ENCODE measurements at regions not wholly inside any gene's neighbourhood (a gene's known extent, or its start where the extent isn't known, plus 50 kb on each side); places are given as distances from the start of the nearest gene placed in this dataset.
A peak's percentile ranks its signal among the peaks of the same experiment; 100 is the strongest.

DNA sequence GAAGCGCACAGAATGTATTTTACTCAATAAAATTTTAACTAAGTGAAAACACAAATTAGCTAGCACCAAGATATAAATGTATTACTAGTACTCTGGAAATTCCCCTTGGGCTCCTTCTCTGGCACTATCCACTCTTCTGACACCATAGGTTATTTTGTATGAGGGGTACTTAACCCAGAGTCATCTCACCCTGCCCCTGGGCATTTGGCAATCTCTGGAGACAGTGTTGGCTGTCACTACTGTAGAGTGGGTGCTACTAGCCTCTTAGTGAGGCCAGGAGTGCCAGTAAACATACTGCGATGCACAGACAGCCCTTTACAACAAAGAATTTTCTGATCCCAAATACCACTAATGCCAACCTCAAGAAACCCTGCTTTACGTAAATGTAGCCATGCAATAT, 246.3 kb upstream of the KBTBD8 start:
- no peak for DNase-seq

- DNase-seq: no peak
Measured at GRCh38 chr3:66753670-66754069, 244.4 kb upstream of the KBTBD8 start.

GRCh38 chr3:66754613-66755012, 243.5 kb upstream of the KBTBD8 start:
- no peak for DNase-seq

- DNase-seq: no peak
Measured at GRCh38 chr3:66755924-66756323, 242.2 kb upstream of the KBTBD8 start.

DNA sequence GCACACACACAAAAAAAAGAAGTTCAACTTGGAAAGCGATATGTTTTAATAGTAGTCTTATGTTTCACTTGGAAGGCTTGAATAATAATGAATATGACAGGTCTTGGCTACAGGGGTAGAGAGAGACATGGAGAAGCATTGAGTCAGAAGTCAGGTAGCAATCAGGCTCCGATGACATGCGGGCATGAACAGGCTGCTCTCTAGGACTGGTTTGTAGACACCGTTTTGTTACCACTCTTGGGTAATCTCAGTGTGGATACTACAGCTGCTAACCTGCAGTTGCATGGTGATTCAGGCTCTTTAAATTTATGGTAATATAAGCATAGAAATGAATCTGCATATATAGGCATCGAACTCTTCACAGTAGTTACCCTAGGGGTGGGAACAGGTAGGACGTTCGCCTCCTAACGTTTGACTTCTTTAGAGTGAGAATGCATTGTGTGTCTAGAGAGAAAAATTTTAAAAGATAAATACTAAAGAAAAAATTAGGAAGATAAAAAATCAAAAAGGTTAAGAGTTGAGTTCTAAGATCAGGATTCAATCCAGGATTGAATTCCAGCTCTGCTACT, 241.6 kb upstream of the KBTBD8 start:
- no peak for DNase-seq

- no peak for DNase-seq
Measured at GRCh38 chr3:66761093-66761780, 236.9 kb upstream of the KBTBD8 start.

GRCh38 chr3:66762916-66763693, 235.0 kb upstream of the KBTBD8 start:
- DNase-seq: peak; percentile 22

GRCh38 chr3:66778107-66778506, 220.0 kb upstream of the KBTBD8 start:
- no peak for DNase-seq

DNA sequence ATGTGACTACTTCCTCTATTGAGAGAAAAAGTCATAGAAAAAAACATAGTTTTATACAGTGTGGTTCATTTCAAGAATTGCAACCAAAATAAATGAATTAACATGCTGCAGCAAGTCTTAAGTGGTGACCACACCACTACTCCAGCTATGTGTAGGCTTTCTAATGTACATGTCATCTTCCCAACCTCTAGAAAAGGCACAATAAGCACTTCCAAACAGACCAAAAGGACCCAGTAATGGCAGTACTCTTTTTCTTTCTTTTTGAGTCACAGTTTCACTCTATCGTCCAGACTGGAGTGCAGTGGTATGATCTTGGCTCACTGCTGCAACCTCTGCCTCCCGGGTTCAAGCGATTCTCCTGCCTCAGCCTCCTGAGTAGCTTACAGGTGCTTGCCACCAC, 219.3 kb upstream of the KBTBD8 start:
- no peak for DNase-seq

GRCh38 chr3:66785191-66785909, 212.8 kb upstream of the KBTBD8 start:
- DNase-seq: no peak

GRCh38 chr3:66789580-66790237, 208.4 kb upstream of the KBTBD8 start:
- DNase-seq: peak; percentile 39

- no peak for DNase-seq
Measured at GRCh38 chr3:66792086-66792485, 206.0 kb upstream of the KBTBD8 start.

DNA sequence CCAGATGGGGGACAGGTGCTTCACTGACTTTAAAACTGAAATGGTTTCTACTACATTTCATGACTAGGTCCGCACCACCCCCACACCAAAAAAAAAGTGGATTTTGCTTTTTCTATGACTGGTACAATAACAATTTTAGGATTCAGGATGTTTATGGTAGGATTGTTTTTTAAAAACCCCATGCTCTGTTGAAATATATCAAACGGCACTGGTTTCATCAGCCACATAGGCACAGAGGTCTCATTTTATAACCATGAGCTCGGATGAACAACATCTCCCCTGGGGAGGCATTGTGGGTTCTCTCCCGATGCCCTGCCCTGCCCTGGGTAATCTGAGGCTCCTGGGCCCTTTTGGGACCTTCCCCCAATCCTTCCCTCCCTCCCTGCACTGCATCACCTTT, 202.7 kb upstream of the KBTBD8 start:
- no peak for DNase-seq

- DNase-seq: no peak
Measured at GRCh38 chr3:66796343-66796742, 201.8 kb upstream of the KBTBD8 start.

DNA sequence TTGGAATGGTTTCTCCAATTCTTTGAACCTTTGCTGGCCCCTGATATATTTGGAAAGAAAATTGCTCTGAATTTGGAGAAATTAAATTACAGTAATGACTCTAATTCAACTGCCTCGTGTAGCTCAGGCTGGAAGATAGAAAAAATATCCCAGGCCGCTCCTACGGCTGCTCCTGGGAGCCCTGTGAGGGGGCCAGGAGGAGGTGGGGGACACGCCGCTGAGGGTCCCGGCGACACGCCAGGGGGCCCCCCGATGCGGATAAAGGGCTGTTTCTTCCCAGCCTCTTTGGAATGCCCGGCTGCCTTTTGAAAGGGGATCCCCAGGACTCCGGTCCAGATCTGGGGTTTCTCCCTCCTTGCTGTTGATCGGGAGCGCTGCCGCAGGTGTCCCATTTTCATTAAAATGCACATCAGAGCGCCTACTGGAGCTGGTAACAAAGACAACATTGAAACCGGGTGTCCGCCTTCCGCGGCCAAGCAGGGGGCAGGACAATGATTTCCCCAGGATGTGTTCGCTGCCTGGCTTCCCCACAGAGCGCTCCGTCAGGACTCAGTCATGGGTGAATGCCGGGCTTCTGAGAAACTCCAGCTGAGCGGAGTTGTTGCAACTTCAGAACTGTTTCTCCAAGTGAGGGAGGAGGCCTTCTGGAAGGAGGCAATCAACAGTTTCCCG, 200.1 kb upstream of the KBTBD8 start:
- DNase-seq: peak; percentile 66

- no peak for DNase-seq
Measured at GRCh38 chr3:66800941-66801545, 197.1 kb upstream of the KBTBD8 start.

DNA sequence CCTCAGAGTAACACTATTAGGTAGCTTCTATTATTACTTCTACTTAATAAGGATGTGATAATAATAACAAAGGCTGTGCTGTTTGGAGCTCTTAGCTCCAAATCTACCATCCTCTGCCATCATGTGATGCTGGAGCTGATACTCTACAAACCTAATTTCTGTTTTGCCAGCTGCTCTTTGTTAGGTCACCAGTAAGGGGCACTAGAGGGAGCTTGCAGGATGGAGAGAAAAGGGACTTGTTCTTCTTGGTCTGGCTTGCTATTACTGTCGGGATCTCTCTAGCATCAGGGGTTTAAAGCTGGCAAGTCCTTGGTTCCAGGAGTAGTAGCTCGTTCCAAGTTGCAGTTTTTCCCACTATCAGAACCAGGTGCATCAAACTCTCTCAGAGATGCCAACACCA, 194.9 kb upstream of the KBTBD8 start:
- peak; percentile 47 for DNase-seq

DNA sequence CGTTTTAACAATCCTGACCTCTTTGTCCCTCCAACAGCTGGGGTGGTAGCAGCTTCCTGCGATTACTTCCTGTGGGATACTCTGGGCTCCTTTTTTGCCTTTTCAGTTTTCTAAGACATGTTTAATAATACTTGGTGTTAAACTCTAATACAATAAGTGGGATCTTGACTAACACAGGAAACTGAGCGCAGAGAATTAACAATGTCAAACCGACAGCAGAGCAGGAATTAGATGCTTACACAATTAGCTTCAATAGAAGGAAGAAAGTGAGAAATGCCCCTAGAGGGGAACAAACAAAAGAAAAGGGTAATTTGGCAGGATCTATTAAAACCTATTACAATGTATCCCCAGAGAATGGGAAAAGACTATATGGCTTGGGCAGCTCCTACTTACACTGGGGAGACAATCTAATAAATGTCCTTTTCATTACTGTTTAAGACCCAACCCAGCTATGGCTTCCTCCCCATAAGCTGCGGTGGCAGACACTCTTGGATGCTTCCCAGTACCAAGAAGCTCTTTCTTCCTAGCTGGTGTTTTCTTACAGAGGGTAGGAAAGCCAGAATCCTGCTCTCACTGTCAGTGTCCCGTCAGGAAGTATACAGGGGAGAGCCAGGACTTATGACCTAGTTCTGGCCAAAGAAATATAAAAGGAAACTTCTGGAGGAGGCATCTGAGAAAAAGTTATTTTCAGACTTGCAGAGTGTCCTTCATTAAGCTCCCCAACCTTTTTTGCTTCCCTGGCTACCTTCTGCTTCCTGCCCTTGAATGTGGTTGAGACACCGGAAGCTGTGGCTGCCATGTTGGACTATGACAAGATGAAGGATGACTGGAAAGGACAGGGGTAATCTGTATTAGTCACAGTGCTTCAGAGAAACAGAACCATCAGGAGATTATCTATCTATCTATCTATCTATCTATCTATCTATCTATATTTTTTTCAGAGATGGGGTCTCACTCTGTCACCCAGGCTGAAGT, 194.1 kb upstream of the KBTBD8 start:
- no peak for DNase-seq

GRCh38 chr3:66808891-66809594, 189.1 kb upstream of the KBTBD8 start:
- no peak for DNase-seq

DNA sequence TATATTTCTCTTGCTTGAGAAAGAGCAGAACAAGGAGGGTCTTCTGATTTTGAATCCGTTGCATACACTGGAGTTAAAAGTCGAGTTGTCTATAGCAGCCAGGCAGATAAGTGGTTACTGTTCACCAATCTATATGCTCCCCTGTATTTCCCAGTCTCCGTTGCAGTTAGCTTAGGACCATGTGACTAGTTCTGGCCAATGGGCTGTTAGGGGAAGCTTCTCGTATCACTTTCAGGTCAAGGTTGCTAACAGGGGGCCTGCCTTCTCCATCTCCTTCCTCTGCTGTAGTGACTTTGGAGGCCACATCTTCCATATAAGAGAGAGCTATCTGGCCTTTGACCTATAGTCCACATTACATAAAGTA, 188.5 kb upstream of the KBTBD8 start:
- no peak for DNase-seq
